Loucy (cell line): ENCODE measurements at regions not wholly inside any gene's neighbourhood (a gene's known extent, or its start where the extent isn't known, plus 50 kb on each side); places are given as distances from the start of the nearest gene placed in this dataset.

ENCODE experiments used
- H2AFZ ChIP-seq: fragments of 200-600 bp; sonication (generic); 2 replicates; pipeline ENCODE4 v1.6.0; 2016; ENCODE audit warnings: antibody characterized with exemption, mild to moderate bottlenecking, low read length, moderate library complexity
- H3F3A ChIP-seq: fragments of 200-600 bp; 2 replicates; pipeline ENCODE4 v1.6.0; 2016; ENCODE audit warnings: antibody characterized with exemption, low read depth, mild to moderate bottlenecking
- H3K27me3 ChIP-seq: fragments of 200-600 bp; sonication (generic); 2 replicates; pipeline ENCODE4 v1.6.1; 2014; ENCODE audit warnings: low read length, mild to moderate bottlenecking; ENCODE audit not compliant: insufficient read depth, poor library complexity, severe bottlenecking
- H3K36me3 ChIP-seq: fragments of 200-600 bp; sonication (generic); 2 replicates; pipeline ENCODE4 v1.6.1; 2016; ENCODE audit warnings: low read length; ENCODE audit not compliant: insufficient read depth
- H3K4me1 ChIP-seq: fragments of 200-600 bp; sonication (generic); 2 replicates; pipeline ENCODE4 v1.5.1; 2014; ENCODE audit warnings: low read length, mild to moderate bottlenecking; ENCODE audit not compliant: insufficient read depth, poor library complexity, severe bottlenecking
- H3K4me2 ChIP-seq: fragments of 200-600 bp; sonication (generic); 2 replicates; pipeline ENCODE4 v1.6.0; 2014; ENCODE audit warnings: antibody characterized with exemption, low read length, low read depth, mild to moderate bottlenecking; ENCODE audit not compliant: poor library complexity, severe bottlenecking
- H3K4me3 ChIP-seq: fragments of 200-600 bp; sonication (generic); 2 replicates; pipeline ENCODE4 v1.5.1; 2014; ENCODE audit warnings: low read length, mild to moderate bottlenecking, mixed read lengths; ENCODE audit not compliant: poor library complexity, severe bottlenecking
- H3K79me2 ChIP-seq: fragments of 200-600 bp; sonication (generic); 2 replicates; pipeline ENCODE4 v1.6.1; 2014; ENCODE audit warnings: low read length; ENCODE audit not compliant: insufficient read depth
- H3K9ac ChIP-seq: fragments of 200-600 bp; sonication (generic); 2 replicates; pipeline ENCODE4 v1.6.0; 2014; ENCODE audit warnings: mild to moderate bottlenecking, low read depth, low read length, moderate library complexity; ENCODE audit not compliant: poor library complexity, severe bottlenecking
- H3K9me2 ChIP-seq: fragments of 200-600 bp; sonication (generic); replicated peaks from 2 replicates; pipeline ENCODE4 v1.6.1; 2016; ENCODE audit warnings: low read depth, low read length, mixed read lengths
- H3K9me3 ChIP-seq: fragments of 200-600 bp; sonication (generic); 2 replicates; pipeline ENCODE4 v1.6.1; 2014; ENCODE audit warnings: mild to moderate bottlenecking, antibody characterized with exemption, low read length, low read depth; ENCODE audit not compliant: insufficient read depth
- H4K20me1 ChIP-seq: fragments of 200-600 bp; sonication (generic); 2 replicates; pipeline ENCODE4 v1.6.0; 2014; ENCODE audit warnings: antibody characterized with exemption, low read length, mild to moderate bottlenecking; ENCODE audit not compliant: insufficient read depth, poor library complexity, severe bottlenecking
- EZH2phosphoT487 ChIP-seq: fragments of 200-600 bp; IDR thresholded peaks from 2 replicates; pipeline ENCODE4 v1.6.1; 2018; ENCODE audit warnings: antibody characterized with exemption, mild to moderate bottlenecking, moderate library complexity, borderline replicate concordance
- TF ChIP-seq, protein P1 (sequence below): fragments of 200-600 bp; sonication (generic); conservative IDR thresholded peaks from 2 replicates; pipeline ENCODE4 v1.5.1; 2014; ENCODE audit warnings: mild to moderate bottlenecking, antibody characterized with exemption, low read length

- Histone ChIP-seq H3K4me3 (no peak overlapping the region), H3K27me3 (no peaks in the 10 kb centered on the region)
Measured at GRCh38 chr18:2313332-2313731, 258.0 kb downstream of the METTL4 start.

GRCh38 chr18:2316082-2316750 is 255.1 kb downstream of the METTL4 start:
- Histone ChIP-seq H3F3A (no peaks in the 10 kb centered on the region), H3K9me3 (no peaks in the 10 kb centered on the region), H4K20me1 (no peaks in the 10 kb centered on the region), H2AFZ (no peak overlapping the region), H3K79me2 (no peaks in the 10 kb centered on the region), H3K36me3 (no peaks in the 10 kb centered on the region), H3K9me2 (no peaks in the 10 kb centered on the region), H3K9ac (no peak overlapping the region), H3K4me3 (no peak overlapping the region), H3K4me1 (no peaks in the 10 kb centered on the region), H3K4me2 (no peak overlapping the region), H3K27me3 (no peaks in the 10 kb centered on the region)
- TF ChIP-seq EZH2phosphoT487: no peak
- TF ChIP-seq, protein P1, sequence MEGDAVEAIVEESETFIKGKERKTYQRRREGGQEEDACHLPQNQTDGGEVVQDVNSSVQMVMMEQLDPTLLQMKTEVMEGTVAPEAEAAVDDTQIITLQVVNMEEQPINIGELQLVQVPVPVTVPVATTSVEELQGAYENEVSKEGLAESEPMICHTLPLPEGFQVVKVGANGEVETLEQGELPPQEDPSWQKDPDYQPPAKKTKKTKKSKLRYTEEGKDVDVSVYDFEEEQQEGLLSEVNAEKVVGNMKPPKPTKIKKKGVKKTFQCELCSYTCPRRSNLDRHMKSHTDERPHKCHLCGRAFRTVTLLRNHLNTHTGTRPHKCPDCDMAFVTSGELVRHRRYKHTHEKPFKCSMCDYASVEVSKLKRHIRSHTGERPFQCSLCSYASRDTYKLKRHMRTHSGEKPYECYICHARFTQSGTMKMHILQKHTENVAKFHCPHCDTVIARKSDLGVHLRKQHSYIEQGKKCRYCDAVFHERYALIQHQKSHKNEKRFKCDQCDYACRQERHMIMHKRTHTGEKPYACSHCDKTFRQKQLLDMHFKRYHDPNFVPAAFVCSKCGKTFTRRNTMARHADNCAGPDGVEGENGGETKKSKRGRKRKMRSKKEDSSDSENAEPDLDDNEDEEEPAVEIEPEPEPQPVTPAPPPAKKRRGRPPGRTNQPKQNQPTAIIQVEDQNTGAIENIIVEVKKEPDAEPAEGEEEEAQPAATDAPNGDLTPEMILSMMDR: no peak

More at GRCh38 chr18:2313332-2313731, 258.0 kb downstream of the METTL4 start:
- H3K79me2 ChIP-seq: no peaks in the 10 kb centered on the region
- no peaks in the 10 kb centered on the region for H3K4me1 ChIP-seq
- H4K20me1 ChIP-seq: no peaks in the 10 kb centered on the region
- no peaks in the 10 kb centered on the region for H3F3A ChIP-seq
- no peak overlapping the region for H3K9ac ChIP-seq
- H3K4me2 ChIP-seq: no peak overlapping the region
- no peaks in the 10 kb centered on the region for H3K36me3 ChIP-seq
- TF ChIP-seq, protein P1: no peak
- TF ChIP-seq EZH2phosphoT487: no peak
- no peaks in the 10 kb centered on the region for H3K9me3 ChIP-seq
- no peaks in the 10 kb centered on the region for H3K9me2 ChIP-seq
- no peak overlapping the region for H2AFZ ChIP-seq

DNA sequence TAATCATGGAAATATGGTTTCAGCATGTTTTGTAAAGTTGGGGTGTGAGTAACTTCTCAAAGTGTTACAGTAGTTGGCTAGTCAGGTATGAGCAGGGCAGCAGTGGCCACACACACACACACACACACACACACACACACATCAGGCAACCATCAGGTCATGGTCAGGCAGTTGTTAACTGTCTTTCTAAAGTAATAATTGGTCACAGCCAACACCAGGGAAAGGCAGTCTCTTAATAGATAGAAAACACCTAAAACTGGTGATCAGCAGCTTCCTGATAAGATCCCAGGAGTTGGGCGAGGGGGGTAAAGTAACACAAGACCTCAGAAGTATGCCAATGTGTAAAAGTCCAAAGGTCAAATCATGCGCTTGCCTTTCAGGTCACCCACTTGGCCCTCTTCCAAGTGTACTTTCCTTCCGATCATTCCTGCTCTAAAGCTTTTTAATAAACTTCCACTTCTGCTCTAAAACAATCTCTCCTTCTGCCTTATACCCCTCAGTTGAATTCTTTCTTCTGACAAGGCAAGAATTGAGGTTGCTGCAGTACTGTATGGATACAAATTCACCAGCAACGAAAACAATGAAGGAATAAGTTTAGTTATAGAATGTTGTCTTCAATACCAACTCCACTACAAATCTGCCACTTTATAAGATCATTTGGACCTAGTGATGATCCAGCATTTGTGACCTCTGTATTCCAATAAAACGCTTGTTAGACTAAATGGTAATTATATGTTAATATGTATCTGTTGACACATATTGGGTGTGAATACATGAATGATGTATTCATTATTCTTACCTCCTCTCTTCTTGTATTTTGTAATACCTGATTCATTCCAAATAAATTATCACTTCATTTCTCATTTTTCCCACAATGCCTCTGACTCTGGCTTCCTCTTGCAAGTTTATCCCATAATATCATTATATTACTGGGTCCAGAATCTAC is 254.3 kb downstream of the METTL4 start:
- Histone ChIP-seq H3K4me1 (no peaks in the 10 kb centered on the region), H3K9me3 (no peaks in the 10 kb centered on the region), H3K27me3 (no peaks in the 10 kb centered on the region), H4K20me1 (no peaks in the 10 kb centered on the region), H3K4me2 (no peak overlapping the region), H2AFZ (no peak overlapping the region), H3K9me2 (no peaks in the 10 kb centered on the region), H3F3A (no peaks in the 10 kb centered on the region), H3K36me3 (no peaks in the 10 kb centered on the region), H3K4me3 (no peak overlapping the region), H3K9ac (no peak overlapping the region), H3K79me2 (no peaks in the 10 kb centered on the region)
- no peak for TF ChIP-seq EZH2phosphoT487
- TF ChIP-seq, protein P1: no peak
